ENCODE measurements at regions not wholly inside any gene's neighbourhood (a gene's known extent, or its start where the extent isn't known, plus 50 kb on each side); places are given as distances from the start of the nearest gene placed in this dataset.

GRCh38 chr1:229808272-229808671, 182.2 kb downstream of the URB2 start:
- Histone ChIP-seq H3K27me3 (ENCODE audit: control insufficient read depth in 2 of 2, insufficient read depth in 1 of 2, low read length in 1 of 2) (no peaks in the 10 kb centered on the region), H3K4me3 (ENCODE audit: low read length in 2 of 2) (no peak overlapping the region), H3K4me1 (ENCODE audit: control insufficient read depth in 2 of 2, insufficient read depth in 2 of 2, low read length in 2 of 2) (peaks cover 0 to 5% of the 10 kb centered on the region in 2 donors), H3K27ac (ENCODE audit: low read depth in 1 of 2, low read length in 1 of 2) (no peak overlapping the region), H3K36me3 (ENCODE audit: control insufficient read depth in 2 of 2, insufficient read depth in 2 of 2, low read length in 1 of 2) (no peaks in the 10 kb centered on the region), H3K9me3 (ENCODE audit: control insufficient read depth in 2 of 2, insufficient read depth in 1 of 2, low read length in 1 of 2) (peaks cover 0 to 28% of the 10 kb centered on the region in 2 donors)
- DNase-seq (ENCODE audit: low read depth in 6 of 9, low spot score in 9 of 9): no peak
- WGBS: 97% methylated on average over 2 of the region's 2 CpGs

GRCh38 chr1:229810140-229810539, 184.1 kb downstream of the URB2 start:
- Histone ChIP-seq H3K36me3 (ENCODE audit: control insufficient read depth in 2 of 2, insufficient read depth in 2 of 2, low read length in 1 of 2) (no peaks in the 10 kb centered on the region), H3K4me3 (ENCODE audit: low read length in 2 of 2) (no peak overlapping the region), H3K9me3 (ENCODE audit: control insufficient read depth in 2 of 2, insufficient read depth in 1 of 2, low read length in 1 of 2) (peaks cover 0 to 15% of the 10 kb centered on the region in 2 donors), H3K27ac (ENCODE audit: low read depth in 1 of 2, low read length in 1 of 2) (no peak overlapping the region), H3K27me3 (ENCODE audit: control insufficient read depth in 2 of 2, insufficient read depth in 1 of 2, low read length in 1 of 2) (no peaks in the 10 kb centered on the region), H3K4me1 (ENCODE audit: control insufficient read depth in 2 of 2, insufficient read depth in 2 of 2, low read length in 2 of 2) (no peaks in the 10 kb centered on the region)
- DNase-seq (ENCODE audit: low read depth in 6 of 9, low spot score in 9 of 9): no peak
- WGBS: 95% methylated on average over 1 of the region's 1 CpG

- WGBS: 100% methylated on average over 2 of the region's 2 CpGs
Measured at GRCh38 chr1:229810961-229811360, 184.9 kb downstream of the URB2 start.

GRCh38 chr1:229812148-229812547, 186.1 kb downstream of the URB2 start:
- 74% methylated on average over 1 of the region's 1 CpG for WGBS

More at GRCh38 chr1:229810961-229811360, 184.9 kb downstream of the URB2 start:
- Histone ChIP-seq H3K36me3 (ENCODE audit: control insufficient read depth in 2 of 2, insufficient read depth in 2 of 2, low read length in 1 of 2) (no peaks in the 10 kb centered on the region), H3K27me3 (ENCODE audit: control insufficient read depth in 2 of 2, insufficient read depth in 1 of 2, low read length in 1 of 2) (no peaks in the 10 kb centered on the region), H3K4me1 (ENCODE audit: control insufficient read depth in 2 of 2, insufficient read depth in 2 of 2, low read length in 2 of 2) (no peaks in the 10 kb centered on the region), H3K27ac (ENCODE audit: low read depth in 1 of 2, low read length in 1 of 2) (no peak overlapping the region), H3K9me3 (ENCODE audit: control insufficient read depth in 2 of 2, insufficient read depth in 1 of 2, low read length in 1 of 2) (peaks cover 0 to 8% of the 10 kb centered on the region in 2 donors), H3K4me3 (ENCODE audit: low read length in 2 of 2) (no peak overlapping the region)
- no peak for DNase-seq (ENCODE audit: low read depth in 6 of 9, low spot score in 9 of 9)

GRCh38 chr1:229812693-229813092, 186.6 kb downstream of the URB2 start:
- no peaks in the 10 kb centered on the region for H3K36me3 ChIP-seq (ENCODE audit: control insufficient read depth in 2 of 2, insufficient read depth in 2 of 2, low read length in 1 of 2)
- H3K27ac ChIP-seq (ENCODE audit: low read depth in 1 of 2, low read length in 1 of 2): no peak overlapping the region
- no peaks in the 10 kb centered on the region for H3K27me3 ChIP-seq (ENCODE audit: control insufficient read depth in 2 of 2, insufficient read depth in 1 of 2, low read length in 1 of 2)
- no peaks in the 10 kb centered on the region for H3K4me1 ChIP-seq (ENCODE audit: control insufficient read depth in 2 of 2, insufficient read depth in 2 of 2, low read length in 2 of 2)
- H3K9me3 ChIP-seq (ENCODE audit: control insufficient read depth in 2 of 2, insufficient read depth in 1 of 2, low read length in 1 of 2): peaks cover 0 to 6% of the 10 kb centered on the region in 2 donors
- WGBS: 96% methylated on average over 4 of the region's 4 CpGs
- no peak overlapping the region for H3K4me3 ChIP-seq (ENCODE audit: low read length in 2 of 2)
- DNase-seq (ENCODE audit: low read depth in 6 of 9, low spot score in 9 of 9): no peak

More at GRCh38 chr1:229812148-229812547, 186.1 kb downstream of the URB2 start:
- no peaks in the 10 kb centered on the region for H3K4me1 ChIP-seq (ENCODE audit: control insufficient read depth in 2 of 2, insufficient read depth in 2 of 2, low read length in 2 of 2)
- DNase-seq (ENCODE audit: low read depth in 6 of 9, low spot score in 9 of 9): no peak
- no peaks in the 10 kb centered on the region for H3K36me3 ChIP-seq (ENCODE audit: control insufficient read depth in 2 of 2, insufficient read depth in 2 of 2, low read length in 1 of 2)
- H3K9me3 ChIP-seq (ENCODE audit: control insufficient read depth in 2 of 2, insufficient read depth in 1 of 2, low read length in 1 of 2): peaks cover 0 to 6% of the 10 kb centered on the region in 2 donors
- H3K4me3 ChIP-seq (ENCODE audit: low read length in 2 of 2): no peak overlapping the region
- no peaks in the 10 kb centered on the region for H3K27me3 ChIP-seq (ENCODE audit: control insufficient read depth in 2 of 2, insufficient read depth in 1 of 2, low read length in 1 of 2)
- H3K27ac ChIP-seq (ENCODE audit: low read depth in 1 of 2, low read length in 1 of 2): no peak overlapping the region

- WGBS: 94% methylated on average over 4 of the region's 4 CpGs
- peaks cover 2 to 11% of the 10 kb centered on the region in 2 donors for H3K9me3 ChIP-seq (ENCODE audit: control insufficient read depth in 2 of 2, insufficient read depth in 1 of 2, low read length in 1 of 2)
- no peaks in the 10 kb centered on the region for H3K36me3 ChIP-seq (ENCODE audit: control insufficient read depth in 2 of 2, insufficient read depth in 2 of 2, low read length in 1 of 2)
- no peaks in the 10 kb centered on the region for H3K4me1 ChIP-seq (ENCODE audit: control insufficient read depth in 2 of 2, insufficient read depth in 2 of 2, low read length in 2 of 2)
- DNase-seq (ENCODE audit: low read depth in 6 of 9, low spot score in 9 of 9): no peak
- H3K27me3 ChIP-seq (ENCODE audit: control insufficient read depth in 2 of 2, insufficient read depth in 1 of 2, low read length in 1 of 2): no peaks in the 10 kb centered on the region
- no peak overlapping the region for H3K27ac ChIP-seq (ENCODE audit: low read depth in 1 of 2, low read length in 1 of 2)
- no peak overlapping the region for H3K4me3 ChIP-seq (ENCODE audit: low read length in 2 of 2)
Measured at GRCh38 chr1:229815076-229815475, 189.0 kb downstream of the URB2 start.

GRCh38 chr1:229815961-229816360, 189.9 kb downstream of the URB2 start:
- H3K4me3 ChIP-seq (ENCODE audit: low read length in 2 of 2): no peak overlapping the region
- DNase-seq (ENCODE audit: low read depth in 6 of 9, low spot score in 9 of 9): no peak
- H3K27me3 ChIP-seq (ENCODE audit: control insufficient read depth in 2 of 2, insufficient read depth in 1 of 2, low read length in 1 of 2): no peaks in the 10 kb centered on the region
- no peaks in the 10 kb centered on the region for H3K4me1 ChIP-seq (ENCODE audit: control insufficient read depth in 2 of 2, insufficient read depth in 2 of 2, low read length in 2 of 2)
- H3K27ac ChIP-seq (ENCODE audit: low read depth in 1 of 2, low read length in 1 of 2): no peak overlapping the region
- H3K36me3 ChIP-seq (ENCODE audit: control insufficient read depth in 2 of 2, insufficient read depth in 2 of 2, low read length in 1 of 2): no peaks in the 10 kb centered on the region
- H3K9me3 ChIP-seq (ENCODE audit: control insufficient read depth in 2 of 2, insufficient read depth in 1 of 2, low read length in 1 of 2): peaks cover 2 to 7% of the 10 kb centered on the region in 2 donors
- WGBS: 96% methylated on average over 2 of the region's 2 CpGs

- 96% methylated on average over 1 of the region's 1 CpG for WGBS
Measured at GRCh38 chr1:229817936-229818335, 191.9 kb downstream of the URB2 start.

GRCh38 chr1:229819091-229819490, 193.0 kb downstream of the URB2 start:
- WGBS: 79% methylated on average over 1 of the region's 1 CpG
- H3K36me3 ChIP-seq (ENCODE audit: control insufficient read depth in 2 of 2, insufficient read depth in 2 of 2, low read length in 1 of 2): no peaks in the 10 kb centered on the region
- H3K9me3 ChIP-seq (ENCODE audit: control insufficient read depth in 2 of 2, insufficient read depth in 1 of 2, low read length in 1 of 2): peaks cover 2 to 7% of the 10 kb centered on the region in 2 donors
- DNase-seq (ENCODE audit: low read depth in 6 of 9, low spot score in 9 of 9): no peak
- no peak overlapping the region for H3K4me3 ChIP-seq (ENCODE audit: low read length in 2 of 2)
- no peaks in the 10 kb centered on the region for H3K4me1 ChIP-seq (ENCODE audit: control insufficient read depth in 2 of 2, insufficient read depth in 2 of 2, low read length in 2 of 2)
- no peaks in the 10 kb centered on the region for H3K27me3 ChIP-seq (ENCODE audit: control insufficient read depth in 2 of 2, insufficient read depth in 1 of 2, low read length in 1 of 2)
- H3K27ac ChIP-seq (ENCODE audit: low read depth in 1 of 2, low read length in 1 of 2): no peak overlapping the region

More at GRCh38 chr1:229817936-229818335, 191.9 kb downstream of the URB2 start:
- H3K4me1 ChIP-seq (ENCODE audit: control insufficient read depth in 2 of 2, insufficient read depth in 2 of 2, low read length in 2 of 2): no peaks in the 10 kb centered on the region
- H3K36me3 ChIP-seq (ENCODE audit: control insufficient read depth in 2 of 2, insufficient read depth in 2 of 2, low read length in 1 of 2): no peaks in the 10 kb centered on the region
- H3K27ac ChIP-seq (ENCODE audit: low read depth in 1 of 2, low read length in 1 of 2): no peak overlapping the region
- peaks cover 2 to 7% of the 10 kb centered on the region in 2 donors for H3K9me3 ChIP-seq (ENCODE audit: control insufficient read depth in 2 of 2, insufficient read depth in 1 of 2, low read length in 1 of 2)
- DNase-seq (ENCODE audit: low read depth in 6 of 9, low spot score in 9 of 9): no peak
- H3K27me3 ChIP-seq (ENCODE audit: control insufficient read depth in 2 of 2, insufficient read depth in 1 of 2, low read length in 1 of 2): no peaks in the 10 kb centered on the region
- H3K4me3 ChIP-seq (ENCODE audit: low read length in 2 of 2): no peak overlapping the region

- WGBS: 98% methylated on average over 4 of the region's 4 CpGs
- no peak overlapping the region for H3K4me3 ChIP-seq (ENCODE audit: low read length in 2 of 2)
- DNase-seq (ENCODE audit: low read depth in 6 of 9, low spot score in 9 of 9): no peak
- H3K36me3 ChIP-seq (ENCODE audit: control insufficient read depth in 2 of 2, insufficient read depth in 2 of 2, low read length in 1 of 2): no peaks in the 10 kb centered on the region
- H3K4me1 ChIP-seq (ENCODE audit: control insufficient read depth in 2 of 2, insufficient read depth in 2 of 2, low read length in 2 of 2): no peaks in the 10 kb centered on the region
- H3K27ac ChIP-seq (ENCODE audit: low read depth in 1 of 2, low read length in 1 of 2): no peak overlapping the region
- H3K27me3 ChIP-seq (ENCODE audit: control insufficient read depth in 2 of 2, insufficient read depth in 1 of 2, low read length in 1 of 2): no peaks in the 10 kb centered on the region
- peaks cover 3 to 11% of the 10 kb centered on the region in 2 donors for H3K9me3 ChIP-seq (ENCODE audit: control insufficient read depth in 2 of 2, insufficient read depth in 1 of 2, low read length in 1 of 2)
Measured at GRCh38 chr1:229822026-229822425, 196.0 kb downstream of the URB2 start.

All from thymus (tissue), 11 donors.